ENCODE measurements at regions not wholly inside any gene's neighbourhood (a gene's known extent, or its start where the extent isn't known, plus 50 kb on each side); places are given as distances from the start of the nearest gene placed in this dataset.

DNA sequence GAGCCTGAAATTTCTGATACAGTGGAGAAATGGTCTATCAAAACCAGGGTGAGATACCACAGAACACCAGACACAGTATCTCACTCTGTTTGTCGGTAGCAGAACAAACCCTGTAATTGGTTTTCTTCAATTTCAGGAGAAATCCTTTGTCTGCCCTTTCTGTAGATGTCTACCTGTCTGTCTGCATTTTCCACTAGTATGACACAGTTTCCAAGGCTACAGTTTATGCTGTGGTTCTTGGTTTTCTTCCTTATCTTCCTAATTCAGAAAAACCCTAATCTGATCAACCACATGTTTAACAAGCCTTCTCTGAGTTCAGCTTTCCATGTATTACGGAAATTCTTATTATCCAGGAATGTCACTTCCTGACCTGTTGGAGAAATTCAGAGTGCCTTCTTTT is 70.8 kb downstream of the SCN11A start:
- TF ChIP-seq POLR2AphosphoS5 (IDR thresholded peaks at IDR 0.05; ENCODE audit: low read depth, low read length) (no peak), CTCF (IDR thresholded peaks at IDR 0.05) (no peak)
